Mesendoderm (in vitro differentiated cells): ENCODE measurements at regions not wholly inside any gene's neighbourhood (a gene's known extent, or its start where the extent isn't known, plus 50 kb on each side); places are given as distances from the start of the nearest gene placed in this dataset.

Source experiments
- DNase-seq: peaks from one replicate; pipeline ENCODE4 v3.0.0; 2013
- H2AK5ac ChIP-seq: 2 replicates; pipeline ENCODE4 v1.6.1; 2013; ENCODE audit warnings: low read length, inconsistent platforms
- H2BK120ac ChIP-seq: 2 replicates; pipeline ENCODE4 v1.6.1; 2013; ENCODE audit warnings: low read depth, mild to moderate bottlenecking, low read length, moderate library complexity, mixed read lengths
- H2BK15ac ChIP-seq: replicated peaks from 2 replicates; pipeline ENCODE4 v1.6.1; 2013; ENCODE audit warnings: low read depth, mild to moderate bottlenecking, moderate library complexity
- H2BK5ac ChIP-seq: 2 replicates; pipeline ENCODE4 v1.6.1; 2013; ENCODE audit warnings: low read length, inconsistent platforms
- H3K18ac ChIP-seq: 2 replicates; pipeline ENCODE4 v1.6.1; 2013; ENCODE audit warnings: mild to moderate bottlenecking, low read length, mixed read lengths
- H3K23ac ChIP-seq: one replicate; pipeline ENCODE4 v1.6.1; 2013; ENCODE audit warnings: low read length
- H3K27ac ChIP-seq: 2 replicates; pipeline ENCODE4 v1.5.1; 2013; ENCODE audit warnings: low read depth, mild to moderate bottlenecking, inconsistent platforms, low read length, moderate library complexity
- H3K27me3 ChIP-seq: 2 replicates; pipeline ENCODE4 v1.6.1; 2013; ENCODE audit warnings: low read length, control low read depth, mild to moderate bottlenecking, inconsistent platforms; ENCODE audit not compliant: insufficient read depth, poor library complexity
- H3K36me3 ChIP-seq: 2 replicates; pipeline ENCODE4 v1.6.1; 2013; ENCODE audit warnings: low read length, inconsistent platforms; ENCODE audit not compliant: control insufficient read depth, insufficient read depth
- H3K4ac ChIP-seq: one replicate; pipeline ENCODE4 v1.6.1; 2013; ENCODE audit warnings: low read depth, mild to moderate bottlenecking, low read length, moderate library complexity
- H3K4me1 ChIP-seq: 2 replicates; pipeline ENCODE4 v1.6.1; 2013; ENCODE audit warnings: low read depth, low read length, inconsistent platforms; ENCODE audit not compliant: control insufficient read depth
- H3K4me2 ChIP-seq: 2 replicates; pipeline ENCODE4 v1.6.1; 2013; ENCODE audit warnings: low read length
- H3K4me3 ChIP-seq: 2 replicates; pipeline ENCODE4 v1.5.1; 2013; ENCODE audit warnings: mild to moderate bottlenecking, low read length
- H3K56ac ChIP-seq: one replicate; pipeline ENCODE4 v1.6.1; 2013; ENCODE audit warnings: low read length
- H3K79me1 ChIP-seq: 2 replicates; pipeline ENCODE4 v1.6.1; 2013; ENCODE audit warnings: low read length, inconsistent platforms
- H3K79me2 ChIP-seq: 2 replicates; pipeline ENCODE4 v1.6.1; 2013; ENCODE audit warnings: mild to moderate bottlenecking, low read length; ENCODE audit not compliant: control insufficient read depth, insufficient read depth
- H3K9ac ChIP-seq: 2 replicates; pipeline ENCODE4 v1.6.1; 2013; ENCODE audit warnings: low read length, inconsistent platforms
- H4K5ac ChIP-seq: one replicate; pipeline ENCODE4 v1.6.1; 2013; ENCODE audit warnings: low read length
- H4K8ac ChIP-seq: one replicate; pipeline ENCODE4 v1.6.1; 2013; ENCODE audit warnings: low read depth, mild to moderate bottlenecking, control low read depth, low read length, moderate library complexity
- WGBS: extraction: QIAGEN DNeasy Blood & Tissue Kit; methylation state at CpG from one replicate; pipeline ENCODE4 v1.1.7; 2013; ENCODE audit warnings: low lambda C conversion rate, missing lambda C conversion rate; ENCODE audit not compliant: insufficient coverage; ENCODE audit errors: extremely low coverage; 5-methylcytosine and 5-hydroxymethylcytosine counted together

GRCh38 chr10:43946445-43946844 lies 297.8 kb upstream of the ZNF32 start:
- Histone ChIP-seq H2AK5ac (no peak overlapping the region), H3K18ac (no peak overlapping the region), H2BK15ac (no peak overlapping the region), H3K4me1 (no peaks in the 10 kb centered on the region), H3K36me3 (no peaks in the 10 kb centered on the region), H2BK120ac (no peak overlapping the region), H4K5ac (no peak overlapping the region), H3K23ac (no peak overlapping the region), H3K4ac (no peak overlapping the region), H3K56ac (no peak overlapping the region), H3K4me2 (no peak overlapping the region), H3K27ac (no peak overlapping the region), H4K8ac (no peak overlapping the region), H3K79me2 (no peaks in the 10 kb centered on the region), H3K27me3 (no peaks in the 10 kb centered on the region), H2BK5ac (no peak overlapping the region), H3K4me3 (no peak overlapping the region), H3K79me1 (no peaks in the 10 kb centered on the region), H3K9ac (no peak overlapping the region)
- 100% methylated on average over 2 of the region's 10 CpGs for WGBS
- DNase-seq, result no peak

- H3K56ac ChIP-seq, result no peak overlapping the region
- H3K23ac ChIP-seq, result no peak overlapping the region
- no peak overlapping the region for H3K4me3 ChIP-seq
- H2BK5ac ChIP-seq, result no peak overlapping the region
- H3K36me3 ChIP-seq, result no peaks in the 10 kb centered on the region
- H3K79me1 ChIP-seq, result no peaks in the 10 kb centered on the region
- no peak overlapping the region for H2BK15ac ChIP-seq
- H2AK5ac ChIP-seq, result no peak overlapping the region
- no peak overlapping the region for H3K27ac ChIP-seq
- H3K4ac ChIP-seq, result no peak overlapping the region
- H3K27me3 ChIP-seq, result no peaks in the 10 kb centered on the region
- H4K8ac ChIP-seq, result no peak overlapping the region
- no CpG with 5 or more reads among the region's 4 CpGs for WGBS
- H2BK120ac ChIP-seq, result no peak overlapping the region
- H3K9ac ChIP-seq, result no peak overlapping the region
- H3K4me2 ChIP-seq, result no peak overlapping the region
- no peaks in the 10 kb centered on the region for H3K4me1 ChIP-seq
- H3K79me2 ChIP-seq, result no peaks in the 10 kb centered on the region
- no peak for DNase-seq
- H3K18ac ChIP-seq, result no peak overlapping the region
- H4K5ac ChIP-seq, result no peak overlapping the region
These were observed 297.2 kb upstream of the ZNF32 start for GRCh38 chr10:43945908-43946307.

- H3K36me3 ChIP-seq, result no peaks in the 10 kb centered on the region
- H2BK120ac ChIP-seq, result no peak overlapping the region
- H3K18ac ChIP-seq, result no peak overlapping the region
- H3K4me3 ChIP-seq, result no peak overlapping the region
- H3K4me2 ChIP-seq, result no peak overlapping the region
- no peak overlapping the region for H4K5ac ChIP-seq
- no peak for DNase-seq
- no peaks in the 10 kb centered on the region for H3K4me1 ChIP-seq
- H3K27ac ChIP-seq, result no peak overlapping the region
- H3K27me3 ChIP-seq, result no peaks in the 10 kb centered on the region
- H4K8ac ChIP-seq, result no peak overlapping the region
- no CpG with 5 or more reads among the region's 8 CpGs for WGBS
- no peak overlapping the region for H3K56ac ChIP-seq
- H2BK5ac ChIP-seq, result no peak overlapping the region
- H3K79me1 ChIP-seq, result no peaks in the 10 kb centered on the region
- no peak overlapping the region for H3K9ac ChIP-seq
- no peak overlapping the region for H3K4ac ChIP-seq
- H2AK5ac ChIP-seq, result no peak overlapping the region
- H3K79me2 ChIP-seq, result no peaks in the 10 kb centered on the region
- H3K23ac ChIP-seq, result no peak overlapping the region
- H2BK15ac ChIP-seq, result no peak overlapping the region
These were observed 296.5 kb upstream of the ZNF32 start for GRCh38 chr10:43945094-43945730.

- no peak for DNase-seq
- H3K23ac ChIP-seq, result no peak overlapping the region
- no peak overlapping the region for H2BK5ac ChIP-seq
- no peak overlapping the region for H4K8ac ChIP-seq
- H3K27ac ChIP-seq, result no peak overlapping the region
- no peak overlapping the region for H3K56ac ChIP-seq
- WGBS, result no CpG with 5 or more reads among the region's 5 CpGs
- H3K4me2 ChIP-seq, result no peak overlapping the region
- no peak overlapping the region for H3K9ac ChIP-seq
- H4K5ac ChIP-seq, result no peak overlapping the region
- no peak overlapping the region for H3K4ac ChIP-seq
- no peaks in the 10 kb centered on the region for H3K27me3 ChIP-seq
- H2AK5ac ChIP-seq, result no peak overlapping the region
- no peak overlapping the region for H3K4me3 ChIP-seq
- H3K79me2 ChIP-seq, result no peaks in the 10 kb centered on the region
- H3K79me1 ChIP-seq, result no peaks in the 10 kb centered on the region
- H2BK15ac ChIP-seq, result no peak overlapping the region
- no peaks in the 10 kb centered on the region for H3K36me3 ChIP-seq
- H3K18ac ChIP-seq, result no peak overlapping the region
- H3K4me1 ChIP-seq, result no peaks in the 10 kb centered on the region
- H2BK120ac ChIP-seq, result no peak overlapping the region
These were observed 295.9 kb upstream of the ZNF32 start for GRCh38 chr10:43944381-43945093.

- Histone ChIP-seq H2BK120ac (no peak overlapping the region), H3K27ac (no peak overlapping the region), H3K36me3 (no peaks in the 10 kb centered on the region), H2AK5ac (no peak overlapping the region), H2BK15ac (no peak overlapping the region), H3K4me2 (no peak overlapping the region), H3K79me2 (no peaks in the 10 kb centered on the region), H4K5ac (no peak overlapping the region), H3K23ac (no peak overlapping the region), H3K9ac (no peak overlapping the region), H3K18ac (no peak overlapping the region), H3K56ac (no peak overlapping the region), H4K8ac (no peak overlapping the region), H3K79me1 (no peaks in the 10 kb centered on the region), H3K4me1 (no peaks in the 10 kb centered on the region), H3K4me3 (no peak overlapping the region), H3K4ac (no peak overlapping the region), H3K27me3 (no peaks in the 10 kb centered on the region), H2BK5ac (no peak overlapping the region)
- no CpG with 5 or more reads among the region's 9 CpGs for WGBS
- no peak for DNase-seq
These were observed 295.2 kb upstream of the ZNF32 start for GRCh38 chr10:43943818-43944360.
